DOHH2 (cell line): ENCODE measurements at regions not wholly inside any gene's neighbourhood (a gene's known extent, or its start where the extent isn't known, plus 50 kb on each side); places are given as distances from the start of the nearest gene placed in this dataset.

ENCODE experiments used
- H3F3A ChIP-seq: fragments of 200-600 bp; sonication (generic), shearing (Covaris generic); 2 replicates; pipeline ENCODE4 v1.6.0; 2016; ENCODE audit warnings: antibody characterized with exemption, mild to moderate bottlenecking; ENCODE audit not compliant: control insufficient read depth, insufficient read depth
- H3K27ac ChIP-seq: fragments of 200-600 bp; sonication (generic); 2 replicates; pipeline ENCODE4 v1.5.1; 2014; ENCODE audit warnings: low read depth, mild to moderate bottlenecking, low read length, moderate library complexity
- H3K27me3 ChIP-seq: fragments of 200-600 bp; sonication (generic); 2 replicates; pipeline ENCODE4 v1.6.1; 2014; ENCODE audit warnings: mild to moderate bottlenecking, low read length, mixed read lengths; ENCODE audit not compliant: control insufficient read depth
- H3K36me3 ChIP-seq: fragments of 200-600 bp; sonication (generic); 2 replicates; pipeline ENCODE4 v1.6.1; 2014; ENCODE audit warnings: mild to moderate bottlenecking, low read length, moderate library complexity, mixed read lengths; ENCODE audit not compliant: control insufficient read depth
- H3K4me1 ChIP-seq: fragments of 200-600 bp; sonication (generic); 2 replicates; pipeline ENCODE4 v1.6.1; 2014; ENCODE audit warnings: mild to moderate bottlenecking, low read length, mixed read lengths; ENCODE audit not compliant: control insufficient read depth
- H3K4me2 ChIP-seq: fragments of 200-600 bp; sonication (generic); 2 replicates; pipeline ENCODE4 v1.6.0; 2014; ENCODE audit warnings: mild to moderate bottlenecking, low read length, moderate library complexity
- H3K4me3 ChIP-seq: fragments of 200-600 bp; sonication (generic); 2 replicates; pipeline ENCODE4 v1.5.1; 2014; ENCODE audit warnings: mild to moderate bottlenecking, low read length, mixed read lengths
- H3K79me2 ChIP-seq: fragments of 200-600 bp; sonication (generic); 2 replicates; pipeline ENCODE4 v1.6.1; 2014; ENCODE audit warnings: mild to moderate bottlenecking, low read length, mixed read lengths; ENCODE audit not compliant: control insufficient read depth
- H3K9me2 ChIP-seq: fragments of 200-600 bp; sonication (generic); replicated peaks from 2 replicates; pipeline ENCODE4 v1.6.1; 2014; ENCODE audit warnings: mild to moderate bottlenecking, low read length, mixed read lengths; ENCODE audit not compliant: control insufficient read depth
- H3K9me3 ChIP-seq: fragments of 200-600 bp; sonication (generic); 2 replicates; pipeline ENCODE4 v1.6.1; 2014; ENCODE audit warnings: antibody characterized with exemption, low read length, mixed read lengths; ENCODE audit not compliant: control insufficient read depth, insufficient read depth
- H4K20me1 ChIP-seq: fragments of 200-600 bp; sonication (generic); 2 replicates; pipeline ENCODE4 v1.6.0; 2014; ENCODE audit warnings: low read depth, mild to moderate bottlenecking, antibody characterized with exemption, low read length, moderate library complexity; ENCODE audit not compliant: control insufficient read depth, insufficient read depth
- CTCF ChIP-seq: fragments of 200-600 bp; sonication (generic); IDR thresholded peaks from one replicate; pipeline ENCODE4 v1.5.1; 2014; ENCODE audit warnings: antibody characterized with exemption, mild to moderate bottlenecking, low read depth, low read length; ENCODE audit not compliant: poor library complexity, severe bottlenecking
- EZH2phosphoT487 ChIP-seq: fragments of 200-600 bp; sonication (generic); IDR thresholded peaks from 2 replicates; pipeline ENCODE4 v1.6.1; 2017; ENCODE audit warnings: borderline replicate concordance, mild to moderate bottlenecking, antibody characterized with exemption, low read length, moderate library complexity, mixed read lengths

- Histone ChIP-seq H3K27me3 (no peaks in the 10 kb centered on the region), H4K20me1 (no peaks in the 10 kb centered on the region), H3F3A (peaks cover 8% of the 10 kb centered on the region), H3K9me3 (no peaks in the 10 kb centered on the region), H3K4me1 (peaks cover 70% of the 10 kb centered on the region), H3K9me2 (no peaks in the 10 kb centered on the region), H3K27ac (no peak overlapping the region), H3K79me2 (no peaks in the 10 kb centered on the region), H3K4me2 (no peak overlapping the region), H3K36me3 (no peaks in the 10 kb centered on the region), H3K4me3 (no peak overlapping the region)
- TF ChIP-seq EZH2phosphoT487, result no peak
These were observed 52.4 kb upstream of the LMO2 start for GRCh38 chr11:33944345-33944692.

GRCh38 chr11:33942954-33943353, 51.1 kb upstream of the LMO2 start:
- H3K27me3 ChIP-seq, result no peaks in the 10 kb centered on the region
- H3K4me2 ChIP-seq, result peak overlapping the region; percentile 68
- H4K20me1 ChIP-seq, result no peaks in the 10 kb centered on the region
- H3K27ac ChIP-seq, result 0 out of 2 replicates have a peak overlapping the region, but pooled peaks have one; percentile 18
- peak overlapping the region; percentile 41 for H3K4me3 ChIP-seq
- no peaks in the 10 kb centered on the region for H3K9me3 ChIP-seq
- H3K4me1 ChIP-seq, result peaks cover 64% of the 10 kb centered on the region
- TF ChIP-seq CTCF (no peak), EZH2phosphoT487 (no peak)
- H3K79me2 ChIP-seq, result no peaks in the 10 kb centered on the region
- H3F3A ChIP-seq, result peaks cover 8% of the 10 kb centered on the region
- H3K36me3 ChIP-seq, result no peaks in the 10 kb centered on the region
- H3K9me2 ChIP-seq, result no peaks in the 10 kb centered on the region

- Histone ChIP-seq H3K4me3 (peak overlapping the region; percentile 41), H4K20me1 (no peaks in the 10 kb centered on the region), H3K4me2 (peak overlapping the region; percentile 68), H3K36me3 (no peaks in the 10 kb centered on the region), H3K79me2 (no peaks in the 10 kb centered on the region), H3K27me3 (no peaks in the 10 kb centered on the region), H3K9me2 (no peaks in the 10 kb centered on the region), H3K9me3 (no peaks in the 10 kb centered on the region), H3K4me1 (peaks cover 77% of the 10 kb centered on the region), H3F3A (peaks cover 8% of the 10 kb centered on the region), H3K27ac (peak overlapping the region; percentile 8; the same call in 1 of the 2 replicates)
- TF ChIP-seq EZH2phosphoT487 (no peak), CTCF (no peak)
These were observed 49.8 kb upstream of the LMO2 start for GRCh38 chr11:33941637-33942160.
